ENCODE measurements at regions not wholly inside any gene's neighbourhood (a gene's known extent, or its start where the extent isn't known, plus 50 kb on each side); places are given as distances from the start of the nearest gene placed in this dataset.

- no peak for TF ChIP-seq POLR2A (IDR thresholded peaks at IDR 0.05)
- TF ChIP-seq, protein P1, sequence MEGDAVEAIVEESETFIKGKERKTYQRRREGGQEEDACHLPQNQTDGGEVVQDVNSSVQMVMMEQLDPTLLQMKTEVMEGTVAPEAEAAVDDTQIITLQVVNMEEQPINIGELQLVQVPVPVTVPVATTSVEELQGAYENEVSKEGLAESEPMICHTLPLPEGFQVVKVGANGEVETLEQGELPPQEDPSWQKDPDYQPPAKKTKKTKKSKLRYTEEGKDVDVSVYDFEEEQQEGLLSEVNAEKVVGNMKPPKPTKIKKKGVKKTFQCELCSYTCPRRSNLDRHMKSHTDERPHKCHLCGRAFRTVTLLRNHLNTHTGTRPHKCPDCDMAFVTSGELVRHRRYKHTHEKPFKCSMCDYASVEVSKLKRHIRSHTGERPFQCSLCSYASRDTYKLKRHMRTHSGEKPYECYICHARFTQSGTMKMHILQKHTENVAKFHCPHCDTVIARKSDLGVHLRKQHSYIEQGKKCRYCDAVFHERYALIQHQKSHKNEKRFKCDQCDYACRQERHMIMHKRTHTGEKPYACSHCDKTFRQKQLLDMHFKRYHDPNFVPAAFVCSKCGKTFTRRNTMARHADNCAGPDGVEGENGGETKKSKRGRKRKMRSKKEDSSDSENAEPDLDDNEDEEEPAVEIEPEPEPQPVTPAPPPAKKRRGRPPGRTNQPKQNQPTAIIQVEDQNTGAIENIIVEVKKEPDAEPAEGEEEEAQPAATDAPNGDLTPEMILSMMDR (IDR thresholded peaks at IDR 0.05) = no peak
Observed at GRCh38 chr1:115179397-115180079, 90.2 kb upstream of the TSPAN2 start.

Measured in esophagus squamous epithelium (tissue), 4 donors.